Testis (tissue), 2 donors: ENCODE measurements at regions not wholly inside any gene's neighbourhood (a gene's known extent, or its start where the extent isn't known, plus 50 kb on each side); places are given as distances from the start of the nearest gene placed in this dataset.

Experiments
- CTCF ChIP-seq, 3 experiments: fragments of 450-650 bp in 2 of 3; fragments of 200-600 bp in 1 of 3; sonication (generic) in 1 of 3; IDR thresholded peaks; one replicate each; pipeline ENCODE4 v1.5.1; 2016 to 2019; ENCODE audit warnings: antibody characterized with exemption in 3 of 3, mild to moderate bottlenecking in 2 of 3, moderate library complexity in 1 of 3
- POLR2A ChIP-seq: fragments of 450-650 bp; IDR thresholded peaks from one replicate; pipeline ENCODE4 v1.6.1; 2017; ENCODE audit warnings: antibody characterized with exemption, mild to moderate bottlenecking, moderate library complexity

- no peak for TF ChIP-seq CTCF (IDR thresholded peaks at IDR 0.05)
- TF ChIP-seq POLR2A: no peak
Observed at GRCh38 chr2:88396209-88396608, 56.3 kb downstream of the FOXI3 start.
